Transverse colon (tissue), 3 donors: ENCODE measurements at regions not wholly inside any gene's neighbourhood (a gene's known extent, or its start where the extent isn't known, plus 50 kb on each side); places are given as distances from the start of the nearest gene placed in this dataset.

Experiments
- POLR2A ChIP-seq: fragments of 450-650 bp; IDR thresholded peaks from one replicate; pipeline ENCODE4 v1.6.1; 2016; ENCODE audit warnings: antibody characterized with exemption, mild to moderate bottlenecking, moderate library complexity
- TF ChIP-seq, protein P1 (sequence below), 5 experiments: fragments of 200-600 bp in 3 of 5; fragments of 450-650 bp in 2 of 5; sonication (generic) in 3 of 5; IDR thresholded peaks; 1 replicate in 2 of 5; 2 replicates in 3 of 5; pipeline ENCODE4 v1.5.1; 2016 to 2017; ENCODE audit warnings: antibody characterized with exemption in 5 of 5, inconsistent platforms in 3 of 5, mild to moderate bottlenecking in 2 of 5, moderate library complexity in 1 of 5

DNA sequence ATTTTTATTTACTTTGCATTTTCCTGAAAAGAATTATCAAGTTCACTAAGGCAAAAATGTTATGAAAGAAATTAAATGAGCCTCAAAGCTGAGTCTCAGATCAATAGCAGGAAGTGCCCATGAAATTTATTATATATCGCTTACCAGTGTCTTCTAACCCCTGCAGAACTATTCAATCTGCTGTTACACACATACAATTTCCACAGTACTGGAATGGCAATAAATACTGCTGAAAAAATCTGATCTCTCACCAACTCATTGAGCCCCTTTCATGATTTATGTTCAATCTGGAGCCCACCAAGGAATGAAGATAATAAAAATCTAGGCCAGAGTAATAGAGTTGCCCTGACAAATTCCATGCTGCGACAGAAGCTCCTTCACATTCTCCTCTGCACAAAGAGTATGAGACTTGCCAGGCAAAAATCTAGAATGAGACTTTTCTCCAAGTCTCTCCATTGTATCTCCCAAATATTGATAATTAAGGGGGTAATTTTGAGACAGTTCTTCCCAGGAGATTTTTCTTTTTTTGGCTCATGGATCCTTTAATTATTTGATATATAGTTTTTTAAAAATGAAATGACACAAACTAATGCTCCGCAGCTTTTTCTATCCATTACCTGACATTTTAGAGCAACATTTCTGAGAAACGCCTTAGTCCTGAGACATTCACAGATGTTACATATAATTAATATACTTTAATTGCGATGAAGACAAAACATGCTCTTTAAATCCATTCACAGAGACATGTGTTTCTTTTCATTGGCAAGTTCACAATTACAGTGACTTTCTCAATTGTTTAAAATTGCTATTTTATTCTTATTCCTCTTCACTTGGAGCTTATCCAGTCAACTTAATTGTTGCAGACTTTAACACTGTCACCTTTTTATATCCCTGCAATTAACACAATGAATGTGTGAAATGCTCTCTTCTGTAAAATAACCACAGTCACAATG, 1020.4 kb downstream of the CBLN2 start:
- TF ChIP-seq, protein P1, sequence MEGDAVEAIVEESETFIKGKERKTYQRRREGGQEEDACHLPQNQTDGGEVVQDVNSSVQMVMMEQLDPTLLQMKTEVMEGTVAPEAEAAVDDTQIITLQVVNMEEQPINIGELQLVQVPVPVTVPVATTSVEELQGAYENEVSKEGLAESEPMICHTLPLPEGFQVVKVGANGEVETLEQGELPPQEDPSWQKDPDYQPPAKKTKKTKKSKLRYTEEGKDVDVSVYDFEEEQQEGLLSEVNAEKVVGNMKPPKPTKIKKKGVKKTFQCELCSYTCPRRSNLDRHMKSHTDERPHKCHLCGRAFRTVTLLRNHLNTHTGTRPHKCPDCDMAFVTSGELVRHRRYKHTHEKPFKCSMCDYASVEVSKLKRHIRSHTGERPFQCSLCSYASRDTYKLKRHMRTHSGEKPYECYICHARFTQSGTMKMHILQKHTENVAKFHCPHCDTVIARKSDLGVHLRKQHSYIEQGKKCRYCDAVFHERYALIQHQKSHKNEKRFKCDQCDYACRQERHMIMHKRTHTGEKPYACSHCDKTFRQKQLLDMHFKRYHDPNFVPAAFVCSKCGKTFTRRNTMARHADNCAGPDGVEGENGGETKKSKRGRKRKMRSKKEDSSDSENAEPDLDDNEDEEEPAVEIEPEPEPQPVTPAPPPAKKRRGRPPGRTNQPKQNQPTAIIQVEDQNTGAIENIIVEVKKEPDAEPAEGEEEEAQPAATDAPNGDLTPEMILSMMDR (IDR thresholded peaks at IDR 0.05) = no peak
- TF ChIP-seq POLR2A = no peak
